Neural progenitor cell (in vitro differentiated cells): ENCODE measurements at regions not wholly inside any gene's neighbourhood (a gene's known extent, or its start where the extent isn't known, plus 50 kb on each side); places are given as distances from the start of the nearest gene placed in this dataset.

Experiments used
- DNase-seq: peaks from one replicate; pipeline ENCODE4 v3.0.0-alpha.2; 2016; ENCODE audit warnings: low spot score
- H2AFZ ChIP-seq: fragments of 200-600 bp; sonication (generic); replicated peaks from 2 replicates; pipeline ENCODE4 v1.6.1; 2016; ENCODE audit warnings: antibody characterized with exemption
- H3F3A ChIP-seq: fragments of 200-600 bp; sonication (generic); 2 replicates; pipeline ENCODE4 v1.6.1; 2016; ENCODE audit warnings: antibody characterized with exemption, low read depth
- H3K27ac ChIP-seq: fragments of 200-600 bp; sonication (generic); 2 replicates; pipeline ENCODE4 v1.5.1; 2016; ENCODE audit warnings: mild to moderate bottlenecking
- H3K27me3 ChIP-seq: fragments of 200-600 bp; sonication (generic); 2 replicates; pipeline ENCODE4 v1.6.1; 2016; ENCODE audit warnings: mild to moderate bottlenecking, moderate library complexity
- H3K36me3 ChIP-seq: fragments of 200-600 bp; sonication (generic); 2 replicates; pipeline ENCODE4 v1.5.1; 2016
- H3K4me1 ChIP-seq: fragments of 200-600 bp; sonication (generic); 2 replicates; pipeline ENCODE4 v1.6.1; 2016; ENCODE audit warnings: mixed run types
- H3K4me2 ChIP-seq: fragments of 200-600 bp; sonication (generic); 2 replicates; pipeline ENCODE4 v1.6.1; 2016
- H3K4me3 ChIP-seq: fragments of 200-600 bp; sonication (generic); 2 replicates; pipeline ENCODE4 v1.5.1; 2016
- H3K79me2 ChIP-seq: fragments of 200-600 bp; sonication (generic); 2 replicates; pipeline ENCODE4 v1.6.1; 2016; ENCODE audit warnings: low read depth
- H3K9ac ChIP-seq: fragments of 200-600 bp; sonication (generic); 2 replicates; pipeline ENCODE4 v1.6.1; 2016
- H3K9me3 ChIP-seq: fragments of 200-600 bp; sonication (generic); 2 replicates; pipeline ENCODE4 v1.5.1; 2016; ENCODE audit warnings: low read depth
- H4K20me1 ChIP-seq: fragments of 200-600 bp; sonication (generic); 2 replicates; pipeline ENCODE4 v1.6.1; 2016; ENCODE audit warnings: low read depth
- H3K27ac Mint-ChIP-seq: 3 replicates; pipeline ENCODE4 v1.8.0; 2021; ENCODE audit warnings: mixed read lengths
- H3K27me3 Mint-ChIP-seq: 2 replicates; pipeline ENCODE4 v1.8.0; 2022; ENCODE audit warnings: low read depth, mild to moderate bottlenecking, inconsistent platforms, moderate library complexity, mixed read lengths; ENCODE audit not compliant: insufficient read depth
- H3K36me3 Mint-ChIP-seq: 3 replicates; pipeline ENCODE4 v1.8.0; 2021; ENCODE audit warnings: mixed read lengths
- H3K4me1 Mint-ChIP-seq: 3 replicates; pipeline ENCODE4 v1.8.0; 2021; ENCODE audit warnings: mixed read lengths
- H3K4me3 Mint-ChIP-seq: 3 replicates; pipeline ENCODE4 v1.8.0; 2021; ENCODE audit warnings: mild to moderate bottlenecking, moderate library complexity, mixed read lengths
- H3K9me3 Mint-ChIP-seq: 3 replicates; pipeline ENCODE4 v1.8.0; 2020; ENCODE audit warnings: mixed read lengths
- CTCF ChIP-seq: fragments of 200-600 bp; sonication (generic); IDR thresholded peaks from 2 replicates; pipeline ENCODE4 v1.5.1; 2017; ENCODE audit warnings: antibody characterized with exemption, mild to moderate bottlenecking
- EZH2 ChIP-seq: fragments of 200-600 bp; sonication (generic); IDR thresholded peaks from 2 replicates; pipeline ENCODE4 v1.6.1; 2017; ENCODE audit warnings: antibody characterized with exemption, mild to moderate bottlenecking, moderate library complexity
- EZH2phosphoT487 ChIP-seq: fragments of 200-600 bp; sonication (generic); IDR thresholded peaks from 2 replicates; pipeline ENCODE4 v1.6.1; 2017; ENCODE audit warnings: antibody characterized with exemption

DNA sequence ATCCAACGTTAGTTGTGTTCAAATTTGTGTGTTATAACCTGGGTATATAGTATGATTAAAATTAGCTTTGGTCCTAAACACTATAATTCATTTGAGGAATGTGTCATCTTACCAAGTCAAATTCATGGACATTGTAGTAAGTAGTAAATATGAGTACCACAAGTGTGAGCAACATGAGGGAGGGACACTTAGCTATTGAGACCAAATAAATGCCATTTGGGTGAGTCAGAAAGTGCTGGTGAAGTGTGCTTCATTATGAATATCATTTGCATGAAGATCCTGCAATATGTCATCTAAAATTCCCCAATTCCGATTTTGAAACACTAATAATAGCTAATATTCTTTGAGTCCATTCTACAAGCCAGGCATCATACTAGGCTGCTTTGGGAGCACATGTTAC is 336.7 kb upstream of the KIF2A start:
- Histone ChIP-seq H3K9ac (no peak overlapping the region), H2AFZ (no peak overlapping the region), H3F3A (no peaks in the 10 kb centered on the region), H3K36me3 (no peaks in the 10 kb centered on the region), H3K9me3 (no peaks in the 10 kb centered on the region), H3K27me3 (no peaks in the 10 kb centered on the region), H3K4me1 (no peaks in the 10 kb centered on the region), H3K4me2 (no peak overlapping the region), H4K20me1 (no peaks in the 10 kb centered on the region), H3K4me3 (no peak overlapping the region), H3K79me2 (no peaks in the 10 kb centered on the region), H3K27ac (no peak overlapping the region)
- DNase-seq: no peak
- no peak overlapping the region for H3K27ac Mint-ChIP-seq
- no peaks in the 10 kb centered on the region for H3K36me3 Mint-ChIP-seq
- TF ChIP-seq EZH2phosphoT487: no peak
- no peak for TF ChIP-seq CTCF
- no peak for TF ChIP-seq EZH2
- H3K27me3 Mint-ChIP-seq: peaks cover 7% of the 10 kb centered on the region
- no peaks in the 10 kb centered on the region for H3K9me3 Mint-ChIP-seq
- H3K4me3 Mint-ChIP-seq: no peak overlapping the region
- no peaks in the 10 kb centered on the region for H3K4me1 Mint-ChIP-seq

DNA sequence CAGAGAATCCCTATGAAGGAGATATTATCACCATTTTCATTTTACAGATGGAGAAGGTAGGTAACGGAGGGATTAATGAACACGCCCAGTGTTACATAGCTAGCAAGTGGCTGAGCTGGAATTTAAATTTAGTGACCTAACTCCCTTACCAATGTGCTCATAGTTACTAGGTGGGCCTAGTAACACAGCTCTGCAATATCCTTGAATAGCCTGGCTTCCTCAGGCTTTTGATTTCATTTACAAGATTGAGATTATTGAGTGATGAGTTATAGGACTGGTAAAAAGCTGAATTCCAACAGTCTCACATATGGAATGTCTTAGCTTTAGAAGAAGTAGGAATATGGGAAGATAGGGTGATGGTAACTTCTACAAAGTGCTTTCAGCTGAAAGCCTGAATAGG is 336.3 kb upstream of the KIF2A start:
- Histone ChIP-seq H3K36me3 (no peaks in the 10 kb centered on the region), H3K4me1 (no peaks in the 10 kb centered on the region), H3K4me2 (no peak overlapping the region), H3K9ac (no peak overlapping the region), H3F3A (no peaks in the 10 kb centered on the region), H2AFZ (no peak overlapping the region), H3K27me3 (no peaks in the 10 kb centered on the region), H3K9me3 (no peaks in the 10 kb centered on the region), H3K27ac (no peak overlapping the region), H3K4me3 (no peak overlapping the region), H4K20me1 (no peaks in the 10 kb centered on the region), H3K79me2 (no peaks in the 10 kb centered on the region)
- H3K9me3 Mint-ChIP-seq: no peaks in the 10 kb centered on the region
- H3K27me3 Mint-ChIP-seq: peaks cover 7% of the 10 kb centered on the region
- no peaks in the 10 kb centered on the region for H3K4me1 Mint-ChIP-seq
- no peaks in the 10 kb centered on the region for H3K36me3 Mint-ChIP-seq
- H3K27ac Mint-ChIP-seq: no peak overlapping the region
- H3K4me3 Mint-ChIP-seq: no peak overlapping the region
- TF ChIP-seq CTCF (no peak), EZH2phosphoT487 (no peak), EZH2 (no peak)
- DNase-seq: no peak

DNA sequence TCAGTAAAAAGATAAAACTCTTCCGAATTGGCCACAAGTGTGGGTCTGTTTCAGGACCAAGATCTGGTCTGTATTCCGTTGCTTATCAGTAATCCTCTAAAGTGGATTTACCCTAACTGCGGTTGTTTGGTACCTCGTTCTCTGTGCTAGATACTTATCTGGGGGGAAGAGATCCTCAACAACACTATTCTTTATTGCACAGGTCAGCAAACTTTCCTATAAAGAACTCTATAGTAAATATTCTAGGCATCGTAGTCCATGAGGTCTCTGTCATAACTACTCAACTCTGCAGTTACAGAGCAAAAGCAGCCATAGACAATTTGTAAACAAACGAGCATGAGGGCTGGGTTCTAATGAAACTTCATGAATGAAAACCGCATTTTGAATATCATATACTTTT is 335.8 kb upstream of the KIF2A start:
- Histone ChIP-seq H3K9me3 (no peaks in the 10 kb centered on the region), H2AFZ (no peak overlapping the region), H3K36me3 (no peaks in the 10 kb centered on the region), H3K27ac (no peak overlapping the region), H3K4me1 (no peaks in the 10 kb centered on the region), H4K20me1 (no peaks in the 10 kb centered on the region), H3K79me2 (no peaks in the 10 kb centered on the region), H3K27me3 (no peaks in the 10 kb centered on the region), H3K9ac (no peak overlapping the region), H3K4me3 (no peak overlapping the region), H3K4me2 (no peak overlapping the region), H3F3A (no peaks in the 10 kb centered on the region)
- H3K27me3 Mint-ChIP-seq: peaks cover 7% of the 10 kb centered on the region
- DNase-seq: no peak
- H3K4me1 Mint-ChIP-seq: no peaks in the 10 kb centered on the region
- no peaks in the 10 kb centered on the region for H3K36me3 Mint-ChIP-seq
- H3K9me3 Mint-ChIP-seq: no peaks in the 10 kb centered on the region
- no peak overlapping the region for H3K4me3 Mint-ChIP-seq
- H3K27ac Mint-ChIP-seq: no peak overlapping the region
- no peak for TF ChIP-seq CTCF
- no peak for TF ChIP-seq EZH2phosphoT487
- no peak for TF ChIP-seq EZH2

DNA sequence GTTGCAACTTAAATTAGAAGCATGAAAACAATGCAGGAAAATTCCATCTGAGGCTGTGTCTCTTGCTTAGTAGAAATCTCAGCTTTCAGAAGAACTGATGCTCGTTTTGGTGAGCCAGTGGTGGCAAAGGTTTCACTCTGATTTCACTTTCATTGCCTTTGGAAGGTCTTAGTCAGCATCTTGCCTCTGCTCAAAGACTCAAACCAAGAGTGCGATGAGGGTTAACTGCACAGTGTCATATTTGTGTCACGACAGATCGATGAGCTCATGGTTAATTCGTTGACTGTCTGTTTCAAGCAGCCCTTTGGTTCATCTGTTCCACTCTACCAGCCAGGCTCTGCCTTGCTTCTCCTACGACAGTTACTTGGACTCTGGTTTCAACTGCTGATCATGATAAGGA is 331.3 kb upstream of the KIF2A start:
- no peak for DNase-seq
- no peak overlapping the region for H3K27ac Mint-ChIP-seq
- Histone ChIP-seq H3F3A (no peaks in the 10 kb centered on the region), H4K20me1 (no peaks in the 10 kb centered on the region), H3K9ac (no peak overlapping the region), H3K27ac (no peak overlapping the region), H3K36me3 (no peaks in the 10 kb centered on the region), H3K4me1 (no peaks in the 10 kb centered on the region), H2AFZ (no peak overlapping the region), H3K79me2 (no peaks in the 10 kb centered on the region), H3K9me3 (no peaks in the 10 kb centered on the region), H3K4me2 (no peak overlapping the region), H3K27me3 (no peaks in the 10 kb centered on the region), H3K4me3 (no peak overlapping the region)
- no peak overlapping the region for H3K4me3 Mint-ChIP-seq
- H3K9me3 Mint-ChIP-seq: no peaks in the 10 kb centered on the region
- no peaks in the 10 kb centered on the region for H3K4me1 Mint-ChIP-seq
- H3K27me3 Mint-ChIP-seq: peaks cover 8% of the 10 kb centered on the region
- H3K36me3 Mint-ChIP-seq: no peaks in the 10 kb centered on the region
- TF ChIP-seq EZH2phosphoT487 (no peak), EZH2 (no peak), CTCF (no peak)
